ENCODE measurements at regions not wholly inside any gene's neighbourhood (a gene's known extent, or its start where the extent isn't known, plus 50 kb on each side); places are given as distances from the start of the nearest gene placed in this dataset.
A peak's percentile ranks its signal among the peaks of the same experiment; 100 is the strongest.

DNA sequence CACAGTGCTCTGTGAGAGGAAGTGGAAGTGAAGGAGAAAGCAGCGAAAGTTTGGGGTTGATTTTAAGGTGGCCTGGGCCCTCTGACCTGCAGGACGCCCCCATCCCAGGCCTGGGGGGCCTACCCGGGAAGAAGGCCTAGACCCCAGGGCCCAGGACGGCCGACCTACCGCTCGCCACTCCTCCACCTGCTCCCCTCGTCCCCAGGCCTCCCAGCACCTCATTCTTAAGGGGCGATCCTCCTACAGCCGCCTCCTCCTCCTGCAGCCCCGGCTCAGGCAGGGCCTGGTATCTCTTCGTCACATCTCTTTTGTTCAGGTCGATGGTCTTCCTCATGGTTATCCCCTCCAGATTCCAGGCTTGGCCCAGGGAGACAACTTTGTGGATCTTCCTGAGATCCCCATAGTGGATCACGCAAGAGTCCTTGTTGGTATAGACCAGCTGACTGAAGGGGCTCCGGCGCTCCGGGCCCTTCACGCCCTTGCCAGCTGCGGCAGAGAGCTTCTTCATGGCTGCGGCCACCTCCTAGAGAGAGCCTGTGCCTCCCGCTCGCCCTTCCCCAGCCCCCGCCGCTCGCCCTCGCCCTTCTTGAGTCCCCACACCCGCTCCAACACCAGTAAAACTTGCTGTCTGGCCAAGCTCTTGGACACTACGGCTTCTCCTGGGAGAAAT is 117.5 kb downstream of the OR13A1 start:
- DNase-seq (ENCODE audit: low spot score): no peak

DNA sequence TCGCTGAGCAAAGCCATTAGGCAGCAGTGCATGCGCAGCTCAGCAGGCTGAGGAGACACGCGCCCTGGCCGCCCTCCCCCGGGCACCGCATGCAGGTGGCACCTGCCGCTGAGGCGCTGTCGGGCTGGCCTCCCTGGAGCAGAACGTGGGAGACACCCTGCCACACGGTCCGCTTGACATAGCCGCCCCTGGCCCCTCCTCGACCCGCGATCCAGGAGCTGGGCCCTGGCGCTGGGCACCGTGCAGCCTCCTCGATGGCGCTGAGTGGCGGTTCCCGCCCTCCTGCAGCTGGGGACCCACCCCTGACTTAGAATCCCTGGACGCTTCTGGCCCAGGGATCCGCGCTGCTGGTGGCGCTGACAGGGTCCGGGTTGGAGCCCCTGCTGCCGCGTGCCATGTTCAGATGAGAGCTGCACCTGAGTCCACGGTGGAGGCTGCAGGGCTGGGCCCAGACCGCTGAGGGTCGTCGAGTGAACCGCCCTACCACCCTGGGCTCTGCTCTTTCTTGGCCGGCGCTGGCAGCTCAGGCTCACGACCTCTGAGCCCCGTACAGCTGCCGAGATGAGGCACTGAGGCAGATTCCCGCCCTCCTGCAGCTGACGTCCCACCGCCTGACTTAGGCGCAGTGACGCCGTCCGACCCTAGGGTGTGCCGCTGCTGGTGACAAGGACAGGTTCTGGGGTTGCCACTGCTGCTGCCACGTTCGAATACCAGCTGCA is 116.8 kb downstream of the OR13A1 start:
- DNase-seq (ENCODE audit: low spot score): no peak

GRCh38 chr10:45199205-45199740 is 116.1 kb downstream of the OR13A1 start:
- DNase-seq (ENCODE audit: low spot score): no peak

GRCh38 chr10:45201271-45201670 is 114.1 kb downstream of the OR13A1 start:
- DNase-seq (ENCODE audit: low spot score): no peak

DNA sequence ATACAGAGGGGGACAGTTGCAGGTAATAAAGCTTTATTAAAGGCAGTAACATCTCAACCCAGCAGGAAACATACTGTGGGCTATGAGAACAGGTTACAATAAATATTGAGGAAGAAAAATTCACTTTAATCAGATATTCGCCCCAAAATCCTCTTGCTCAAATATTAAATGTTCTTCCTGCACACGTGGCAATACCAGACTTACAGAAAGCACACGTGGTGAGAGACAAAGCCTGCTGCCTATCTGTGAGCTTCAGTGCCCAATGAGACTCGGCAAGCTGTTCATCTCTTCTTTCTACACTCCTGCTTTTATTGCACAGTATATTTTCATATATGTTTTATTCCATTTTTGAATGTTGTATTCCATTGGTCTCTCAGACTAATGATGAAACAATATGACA is 113.2 kb downstream of the OR13A1 start:
- DNase-seq (ENCODE audit: low spot score): no peak

DNA sequence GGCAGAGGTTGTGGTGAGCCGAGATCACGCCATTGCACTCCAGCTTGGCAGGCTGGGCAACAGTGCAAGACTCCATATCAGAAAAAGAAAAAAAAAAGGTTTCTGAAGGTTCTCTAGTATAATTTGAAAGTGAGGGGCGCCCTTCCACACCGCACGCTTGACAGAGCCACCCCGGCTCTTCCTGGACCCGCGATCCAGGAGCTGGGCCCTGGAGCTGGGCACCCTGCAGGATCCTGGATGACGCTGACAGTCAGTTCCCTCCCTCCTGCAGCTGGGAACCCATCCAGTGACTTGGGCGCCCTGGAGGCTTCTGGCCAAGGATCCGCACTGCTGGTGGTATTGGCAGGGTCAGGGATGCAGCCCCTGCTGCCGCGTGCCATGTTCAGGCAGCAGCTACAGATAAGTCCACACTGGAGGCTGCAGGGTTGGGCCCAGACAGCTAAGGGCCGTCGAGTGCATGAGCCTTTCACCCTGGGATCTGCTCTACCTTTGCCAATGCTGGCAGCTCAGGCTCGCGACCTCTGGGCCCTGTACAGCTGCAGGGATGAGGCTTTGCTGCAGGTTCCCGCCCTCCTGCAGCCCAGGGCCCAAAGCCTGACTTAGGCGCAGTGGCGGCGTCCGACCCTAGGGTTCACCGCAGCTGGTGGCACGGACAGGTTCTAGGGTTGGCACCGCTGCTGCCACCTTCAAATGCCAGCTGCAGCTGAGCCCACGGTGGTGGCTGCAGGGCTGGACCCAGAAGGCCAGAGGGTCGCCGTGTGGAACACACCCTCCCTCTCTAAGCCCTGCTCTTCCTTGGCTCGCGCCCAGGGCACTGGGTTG is 110.2 kb downstream of the OR13A1 start:
- DNase-seq (ENCODE audit: low spot score): no peak

DNA sequence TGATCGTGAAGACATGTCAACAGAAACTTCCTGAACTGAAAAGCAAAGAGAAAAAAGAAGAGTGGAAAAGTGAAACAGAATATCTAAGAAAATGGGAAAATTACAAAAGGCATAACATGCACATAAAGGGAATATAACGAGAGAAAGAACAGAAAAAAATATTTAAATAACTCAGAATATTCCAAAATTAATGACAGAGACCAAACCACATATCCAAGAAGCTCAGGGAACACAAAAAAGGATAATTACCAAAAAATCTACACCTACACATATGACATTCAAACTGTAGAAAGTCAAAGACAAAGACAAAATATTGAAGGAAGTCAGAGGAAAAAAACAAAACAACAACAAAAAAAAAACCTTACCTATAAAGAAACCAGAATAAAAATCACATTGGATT is 105.5 kb downstream of the OR13A1 start:
- no peak for DNase-seq (ENCODE audit: low spot score)

DNA sequence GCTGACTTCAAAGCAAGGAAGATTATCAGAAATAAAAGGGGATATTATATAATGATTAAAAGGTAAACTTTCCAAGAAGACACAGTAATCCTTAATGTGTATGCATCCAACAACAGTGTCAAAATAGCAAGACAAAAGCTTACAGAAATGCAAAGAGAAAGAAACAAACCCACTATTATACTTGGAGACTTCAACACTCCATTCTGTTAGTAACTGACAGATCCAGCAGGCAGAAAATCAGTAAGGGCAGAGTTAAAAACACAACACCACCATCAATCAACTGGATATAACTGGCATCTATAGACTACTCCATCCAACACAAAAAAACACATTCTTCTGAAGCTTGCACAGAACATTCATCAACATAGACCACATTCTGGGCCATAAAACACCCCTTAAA is 103.8 kb downstream of the OR13A1 start:
- DNase-seq (ENCODE audit: low spot score): no peak

- no peak for DNase-seq (ENCODE audit: low spot score)
Measured at GRCh38 chr10:45219416-45219815, 96.0 kb downstream of the OR13A1 start.

DNA sequence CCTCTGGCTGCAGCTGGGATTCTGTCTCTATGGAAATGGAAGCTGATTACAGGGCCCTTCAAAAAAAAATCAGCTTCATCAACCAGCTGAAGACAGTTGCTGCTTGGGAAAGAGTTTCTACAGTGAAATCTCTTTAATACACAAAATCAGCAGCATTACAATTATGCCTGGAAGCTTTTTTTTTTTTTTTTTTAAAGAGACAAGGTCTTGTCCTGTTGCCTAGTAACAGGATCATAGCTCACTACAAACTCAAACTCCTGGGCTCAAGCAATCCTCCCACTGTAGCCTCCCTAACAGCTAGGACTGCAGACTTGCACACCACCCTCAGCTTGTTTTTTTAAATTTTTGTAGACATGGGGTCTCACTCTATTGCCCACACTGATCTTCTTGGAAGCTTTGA is 94.5 kb downstream of the OR13A1 start:
- no peak for DNase-seq (ENCODE audit: low spot score)

DNA sequence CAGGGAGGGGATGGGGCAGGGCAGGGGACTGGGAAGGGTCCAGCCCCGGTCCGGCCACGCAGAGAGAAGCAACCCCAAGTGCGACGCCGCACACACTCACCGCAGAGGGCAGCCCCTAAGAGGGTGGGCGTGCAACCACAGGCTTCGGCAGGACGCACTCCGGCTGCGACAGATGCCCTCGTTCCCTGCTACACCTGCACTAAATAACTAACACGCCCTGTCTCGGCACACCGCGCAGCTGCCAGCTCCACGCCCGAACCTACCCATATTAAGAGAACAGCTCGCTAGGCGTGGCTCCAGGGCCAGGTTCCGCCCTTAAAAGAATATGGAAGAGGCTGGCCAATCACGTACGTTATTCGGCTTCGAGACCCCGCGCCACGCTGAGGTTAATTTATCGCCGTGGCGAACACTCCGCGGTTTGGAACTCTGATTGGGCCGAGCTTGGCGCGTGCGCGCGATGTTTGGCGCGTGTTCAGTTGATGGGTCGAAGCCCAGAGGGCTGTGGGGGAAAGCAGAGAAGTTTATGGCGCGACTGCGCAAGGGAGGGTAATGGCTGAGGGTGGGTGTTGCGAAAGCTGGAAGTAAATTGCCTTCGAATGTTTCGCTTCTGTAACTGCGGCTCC is 91.1 kb downstream of the OR13A1 start:
- DNase-seq (ENCODE audit: low spot score): no peak

DNA sequence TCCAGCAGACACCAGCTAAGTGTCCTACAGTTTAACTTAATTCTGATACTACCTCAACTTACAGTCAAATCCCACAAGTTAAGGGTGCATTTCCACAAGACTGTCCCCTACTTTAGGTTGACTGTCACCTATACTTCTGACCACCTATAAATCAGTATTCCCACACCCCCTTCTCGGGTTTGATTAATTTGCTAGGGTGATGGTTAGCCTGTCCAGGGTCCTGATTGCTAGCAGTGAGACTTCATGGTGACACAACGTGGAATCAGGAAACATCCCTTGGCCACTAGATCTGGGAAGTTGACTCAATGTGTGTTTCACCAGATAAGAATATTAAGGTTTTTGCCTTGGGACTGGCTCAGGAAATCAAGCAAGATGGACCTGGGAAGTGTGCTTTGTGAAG is 88.4 kb downstream of the OR13A1 start:
- no peak for DNase-seq (ENCODE audit: low spot score)

DNA sequence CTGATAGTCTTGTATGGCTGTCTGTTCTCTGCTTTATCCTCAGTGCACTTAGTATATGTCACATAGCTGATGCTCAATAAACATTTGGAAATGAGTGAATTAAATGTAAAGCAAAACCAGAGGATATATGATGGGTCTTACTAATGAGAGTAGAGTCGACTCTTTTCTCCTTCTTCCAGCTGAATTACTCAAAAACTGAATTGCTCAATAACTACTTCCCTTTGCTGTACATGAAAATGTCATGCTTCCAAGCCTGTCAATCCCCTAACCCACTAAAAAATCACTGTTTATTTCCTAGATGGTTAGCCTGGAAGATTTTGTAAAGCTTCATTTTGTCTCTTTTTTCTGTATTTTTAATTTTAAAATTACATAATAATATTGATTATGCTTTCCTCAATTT is 88.0 kb downstream of the OR13A1 start:
- no peak for DNase-seq (ENCODE audit: low spot score)

DNA sequence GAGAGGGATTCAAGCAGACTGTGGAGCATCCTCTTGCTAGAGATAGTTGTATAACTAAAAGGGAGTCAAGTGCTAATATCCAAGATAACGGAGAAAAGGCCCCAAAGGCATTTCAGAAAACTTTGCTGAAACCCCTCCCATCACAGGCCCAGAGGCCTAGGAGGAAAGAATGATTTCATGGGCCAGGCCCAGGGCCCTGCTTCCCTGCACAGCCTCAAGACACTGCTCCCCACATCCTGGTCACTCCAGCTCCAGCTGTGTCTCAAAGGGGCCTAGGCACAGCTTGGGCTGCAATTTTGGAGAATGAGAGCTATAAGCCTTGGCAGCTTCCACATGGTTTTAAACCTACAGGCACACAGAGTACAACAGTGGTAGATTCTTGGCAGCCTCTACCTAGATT is 85.6 kb downstream of the OR13A1 start:
- no peak for DNase-seq (ENCODE audit: low spot score)

GRCh38 chr10:45235260-45235769 is 80.1 kb downstream of the OR13A1 start:
- DNase-seq (ENCODE audit: low spot score): peak; percentile 68

- DNase-seq (ENCODE audit: low spot score): no peak
Measured at GRCh38 chr10:45235798-45236220, 79.6 kb downstream of the OR13A1 start.

DNA sequence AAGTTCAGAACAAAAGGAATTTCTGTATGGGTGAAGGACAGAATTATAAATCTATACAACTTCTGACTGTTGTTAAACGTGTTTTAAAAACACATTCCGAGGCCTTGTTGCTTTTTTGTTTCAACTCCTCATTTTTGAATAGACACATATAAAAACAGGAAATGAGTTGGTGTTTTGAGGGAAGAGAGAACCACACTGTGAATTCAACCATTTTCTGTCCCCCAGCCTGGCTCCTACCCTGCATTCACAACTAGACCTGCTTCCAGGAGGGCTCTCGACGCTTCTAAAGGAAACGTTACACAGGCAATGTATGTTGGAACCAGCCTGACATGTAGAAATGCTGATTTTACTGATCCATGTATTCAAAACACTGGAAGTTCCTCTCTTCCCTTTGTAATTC is 76.5 kb downstream of the OR13A1 start:
- no peak for DNase-seq (ENCODE audit: low spot score)

GRCh38 chr10:45239642-45240041 is 75.8 kb downstream of the OR13A1 start:
- DNase-seq (ENCODE audit: low spot score): no peak

GRCh38 chr10:45241865-45242520 is 73.4 kb downstream of the OR13A1 start:
- DNase-seq (ENCODE audit: low spot score): no peak

GRCh38 chr10:45243261-45243660 is 72.1 kb downstream of the OR13A1 start:
- no peak for DNase-seq (ENCODE audit: low spot score)

- DNase-seq (ENCODE audit: low spot score): no peak
Measured at GRCh38 chr10:45246522-45246921, 68.9 kb downstream of the OR13A1 start.

All from CD4-positive, alpha-beta T cell treated with Interleukin-15 for 4 hours (primary cell).